Uterus (tissue), 2 donors: ENCODE measurements at regions not wholly inside any gene's neighbourhood (a gene's known extent, or its start where the extent isn't known, plus 50 kb on each side); places are given as distances from the start of the nearest gene placed in this dataset.

Experiments
- CTCF ChIP-seq, 4 experiments: fragments of 200-600 bp in 2 of 4; fragments of 450-650 bp in 2 of 4; sonication (generic) in 2 of 4; IDR thresholded peaks; one replicate each; pipeline ENCODE4 v1.5.1; 2016 to 2019; ENCODE audit warnings: antibody characterized with exemption in 4 of 4, mild to moderate bottlenecking in 2 of 4, moderate library complexity in 1 of 4
- POLR2A ChIP-seq, 2 donors: fragments of 450-650 bp; IDR thresholded peaks; one replicate each; pipeline ENCODE4 v1.6.1; 2016; ENCODE audit warnings: antibody characterized with exemption in 2 of 2, mild to moderate bottlenecking in 1 of 2, moderate library complexity in 1 of 2

- no peak for TF ChIP-seq CTCF (IDR thresholded peaks at IDR 0.05)
- no peak for TF ChIP-seq POLR2A (IDR thresholded peaks at IDR 0.05)
Measured at GRCh38 chr1:48093147-48093546, 96.0 kb upstream of the TRABD2B start.
